Spinal cord (tissue), 9 donors: ENCODE measurements at regions not wholly inside any gene's neighbourhood (a gene's known extent, or its start where the extent isn't known, plus 50 kb on each side); places are given as distances from the start of the nearest gene placed in this dataset.
"Not testable (repeated sequence)": the region's sequence is repeated elsewhere in the genome, so short reads cannot be mapped to it uniquely, and the experiment has no call there.

Experiments
- DNase-seq, 6 donors: peaks; one replicate each; pipeline versions ENCODE4 v3.0.0 to v3.0.0-alpha.2; 2013 to 2015; ENCODE audit warnings: low spot score in 6 of 6, low read depth in 4 of 6
- H3K27ac ChIP-seq: one replicate; pipeline ENCODE4 v1.5.1; 2013; ENCODE audit warnings: low read depth, low read length, control low read depth
- H3K27me3 ChIP-seq: one replicate; pipeline ENCODE4 v1.6.1; 2013; ENCODE audit warnings: low read length; ENCODE audit not compliant: control insufficient read depth, insufficient read depth
- H3K36me3 ChIP-seq: one replicate; pipeline ENCODE4 v1.6.1; 2013; ENCODE audit warnings: low read length; ENCODE audit not compliant: control insufficient read depth, insufficient read depth
- H3K4me1 ChIP-seq: one replicate; pipeline ENCODE4 v1.6.1; 2013; ENCODE audit warnings: low read length; ENCODE audit not compliant: control insufficient read depth, insufficient read depth
- H3K4me3 ChIP-seq: one replicate; pipeline ENCODE4 v1.5.1; 2013; ENCODE audit warnings: low read depth, low read length, control low read depth
- H3K9me3 ChIP-seq: one replicate; pipeline ENCODE4 v1.6.1; 2013; ENCODE audit warnings: low read length; ENCODE audit not compliant: control insufficient read depth, insufficient read depth
- WGBS: methylation state at CpG from one replicate; pipeline ENCODE4 v1.1.5; 2013; ENCODE audit warnings: missing lambda C conversion rate; ENCODE audit not compliant: insufficient coverage; 5-methylcytosine and 5-hydroxymethylcytosine counted together
- donor health status: healthy.

DNA sequence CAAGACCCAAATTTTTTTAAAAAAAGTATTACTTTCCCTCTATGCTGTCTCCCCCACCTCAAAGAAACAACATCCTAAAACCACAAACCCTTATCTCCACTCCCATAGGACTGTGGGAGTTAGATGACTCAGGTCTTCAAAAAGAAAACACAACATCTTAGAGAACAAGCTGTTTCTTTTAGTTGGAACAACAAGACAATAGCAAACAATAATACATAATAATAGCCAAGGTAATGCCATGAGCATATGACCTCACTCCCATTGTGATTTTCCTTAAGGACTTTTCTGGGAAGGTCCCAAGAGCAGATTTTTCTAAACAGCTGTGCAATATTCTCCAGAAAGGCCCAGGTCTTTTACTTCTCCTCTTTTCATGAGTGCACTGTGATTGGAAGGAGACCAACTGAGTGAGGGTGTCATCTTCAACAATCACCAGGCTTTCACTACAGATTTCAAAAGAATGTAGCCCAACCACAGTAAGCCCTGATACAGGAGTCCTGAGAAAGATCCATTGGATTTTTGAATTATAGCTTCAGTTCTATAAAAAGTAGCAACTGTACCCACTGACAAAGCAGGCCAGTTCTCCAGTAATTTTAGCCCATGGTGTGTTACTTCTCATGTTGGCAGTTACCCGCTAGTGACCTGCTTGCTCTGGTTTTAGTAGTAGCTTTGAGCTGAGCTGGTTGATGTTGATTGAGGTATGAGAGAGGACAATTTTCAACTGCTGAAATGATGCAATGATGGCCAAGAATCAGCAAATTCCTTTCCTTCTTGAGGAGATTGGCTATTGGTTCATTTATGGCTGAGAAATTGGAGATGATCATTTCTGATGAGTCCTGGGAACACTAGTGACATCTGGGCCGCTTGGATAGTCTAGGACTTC lies 144.5 kb upstream of the TCF4 start:
- Histone ChIP-seq H3K27me3 (no peaks in the 10 kb centered on the region), H3K4me1 (no peaks in the 10 kb centered on the region), H3K9me3 (no peaks in the 10 kb centered on the region), H3K4me3 (no peak overlapping the region), H3K36me3 (no peaks in the 10 kb centered on the region), H3K27ac (no peak overlapping the region)
- WGBS: 100% methylated on average over 2 of the region's 2 CpGs
- DNase-seq: no peak

- H3K27me3 ChIP-seq: no peaks in the 10 kb centered on the region
- no peak for DNase-seq
- H3K4me1 ChIP-seq: no peaks in the 10 kb centered on the region
- H3K9me3 ChIP-seq: no peaks in the 10 kb centered on the region
- H3K27ac ChIP-seq: no peak overlapping the region
- 100% methylated on average over 1 of the region's 4 CpGs for WGBS
- no peaks in the 10 kb centered on the region for H3K36me3 ChIP-seq
- H3K4me3 ChIP-seq: no peak overlapping the region
Measured at GRCh38 chr18:55731594-55732042, 143.6 kb upstream of the TCF4 start.

- 91% methylated on average over 9 of the region's 21 CpGs for WGBS
- H3K4me3 ChIP-seq, DNase-seq, H3K36me3 ChIP-seq, H3K27ac ChIP-seq, H3K27me3 ChIP-seq, H3K4me1 ChIP-seq, H3K9me3 ChIP-seq: not testable (repeated sequence)
Measured at GRCh38 chr18:55721006-55721405, 133.0 kb upstream of the TCF4 start.

GRCh38 chr18:55713707-55714106 lies 125.7 kb upstream of the TCF4 start:
- no peaks in the 10 kb centered on the region for H3K36me3 ChIP-seq
- H3K4me1 ChIP-seq: no peaks in the 10 kb centered on the region
- no peak overlapping the region for H3K4me3 ChIP-seq
- no peak overlapping the region for H3K27ac ChIP-seq
- no peaks in the 10 kb centered on the region for H3K27me3 ChIP-seq
- H3K9me3 ChIP-seq: peaks cover 10% of the 10 kb centered on the region
- no peak for DNase-seq

DNA sequence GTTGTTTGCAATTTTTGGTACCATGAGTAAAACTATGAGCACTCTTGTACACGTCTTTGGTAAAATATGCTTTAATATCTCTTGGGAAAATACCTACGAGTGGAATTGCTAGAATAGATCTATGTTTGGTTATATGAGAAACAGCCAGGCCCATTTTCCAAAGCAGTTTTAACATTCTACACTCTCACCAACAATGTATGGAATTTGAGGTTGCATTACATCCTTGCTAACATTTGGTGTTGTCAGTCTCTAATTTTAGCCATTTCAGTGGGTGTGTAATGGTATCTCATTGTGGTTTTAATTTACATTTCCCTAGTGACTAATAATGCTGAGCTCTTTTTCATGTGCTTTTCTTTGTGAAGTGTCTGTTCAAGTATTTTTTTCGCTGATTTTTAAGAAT lies 118.9 kb upstream of the TCF4 start:
- no peak for DNase-seq
- Histone ChIP-seq H3K27me3 (no peaks in the 10 kb centered on the region), H3K9me3 (no peaks in the 10 kb centered on the region), H3K4me1 (no peaks in the 10 kb centered on the region), H3K27ac (no peak overlapping the region), H3K36me3 (no peaks in the 10 kb centered on the region), H3K4me3 (no peak overlapping the region)
- WGBS: no CpG with 5 or more reads among the region's 3 CpGs

- H3K4me3 ChIP-seq: no peak overlapping the region
- no peaks in the 10 kb centered on the region for H3K4me1 ChIP-seq
- WGBS: 67% methylated on average over 1 of the region's 5 CpGs
- no peaks in the 10 kb centered on the region for H3K27me3 ChIP-seq
- DNase-seq: no peak
- no peak overlapping the region for H3K27ac ChIP-seq
- H3K9me3 ChIP-seq: no peaks in the 10 kb centered on the region
- H3K36me3 ChIP-seq: no peaks in the 10 kb centered on the region
Measured at GRCh38 chr18:55699233-55699765, 111.3 kb upstream of the TCF4 start.

- Histone ChIP-seq H3K27me3 (no peaks in the 10 kb centered on the region), H3K4me3 (no peak overlapping the region), H3K9me3 (no peaks in the 10 kb centered on the region), H3K4me1 (no peaks in the 10 kb centered on the region), H3K27ac (no peak overlapping the region), H3K36me3 (no peaks in the 10 kb centered on the region)
- DNase-seq: no peak
- 73% methylated on average over 2 of the region's 3 CpGs for WGBS
Measured at GRCh38 chr18:55696811-55697210, 108.8 kb upstream of the TCF4 start.

DNA sequence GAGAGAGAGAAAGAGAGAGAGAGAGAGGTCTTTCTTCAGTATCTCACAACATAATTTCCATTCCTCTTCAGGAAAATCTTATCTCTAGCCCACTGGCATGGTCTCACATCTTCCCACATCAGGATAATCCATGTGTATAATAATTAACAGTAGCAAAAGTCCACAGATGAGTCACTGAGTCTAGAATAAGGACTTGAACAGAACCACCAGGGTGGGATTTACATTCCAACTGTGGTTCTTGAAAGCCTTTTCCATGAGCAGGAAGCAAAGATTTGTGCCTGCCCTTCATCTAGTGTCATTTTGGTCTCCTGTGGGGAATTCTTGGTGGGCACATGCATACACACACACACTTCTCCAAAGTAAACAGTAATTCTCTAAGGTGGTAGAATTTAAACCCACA lies 107.1 kb upstream of the TCF4 start:
- H3K9me3 ChIP-seq: no peaks in the 10 kb centered on the region
- DNase-seq: no peak
- H3K4me1 ChIP-seq: no peaks in the 10 kb centered on the region
- no peaks in the 10 kb centered on the region for H3K27me3 ChIP-seq
- H3K27ac ChIP-seq: no peak overlapping the region
- H3K4me3 ChIP-seq: no peak overlapping the region
- no peaks in the 10 kb centered on the region for H3K36me3 ChIP-seq

DNA sequence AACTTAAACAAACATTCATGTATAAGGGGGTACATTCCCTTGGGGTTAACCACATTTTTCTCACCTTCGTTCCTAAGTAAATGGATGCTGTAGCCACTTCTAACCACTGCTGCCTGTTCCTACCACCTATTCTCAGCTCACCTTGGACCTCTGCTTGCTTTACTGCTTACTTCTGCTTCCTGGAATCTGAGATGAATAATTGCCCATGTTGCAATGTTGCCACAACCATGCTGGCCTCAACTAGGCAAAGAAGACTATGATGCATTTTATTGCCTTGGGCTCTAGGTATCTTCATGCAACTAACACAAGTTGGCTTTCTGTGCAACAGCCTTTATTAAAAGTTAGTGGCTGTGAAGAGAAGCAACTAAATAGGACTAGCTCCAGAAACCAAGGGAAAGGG lies 106.3 kb upstream of the TCF4 start:
- 100% methylated on average over 1 of the region's 1 CpG for WGBS

GRCh38 chr18:55688030-55688429 lies 100.0 kb upstream of the TCF4 start:
- 86% methylated on average over 1 of the region's 4 CpGs for WGBS
- H3K4me1 ChIP-seq: no peaks in the 10 kb centered on the region
- DNase-seq: no peak

More for the DNA sequence above, 106.3 kb upstream of the TCF4 start:
- H3K4me3 ChIP-seq: no peak overlapping the region
- no peak for DNase-seq
- H3K27ac ChIP-seq: no peak overlapping the region
- no peaks in the 10 kb centered on the region for H3K9me3 ChIP-seq
- H3K4me1 ChIP-seq: no peaks in the 10 kb centered on the region
- no peaks in the 10 kb centered on the region for H3K27me3 ChIP-seq
- H3K36me3 ChIP-seq: no peaks in the 10 kb centered on the region

More at GRCh38 chr18:55688030-55688429, 100.0 kb upstream of the TCF4 start:
- H3K9me3 ChIP-seq: no peaks in the 10 kb centered on the region
- H3K27me3 ChIP-seq: no peaks in the 10 kb centered on the region
- H3K27ac ChIP-seq: no peak overlapping the region
- no peaks in the 10 kb centered on the region for H3K36me3 ChIP-seq
- no peak overlapping the region for H3K4me3 ChIP-seq
